ENCODE measurements at regions not wholly inside any gene's neighbourhood (a gene's known extent, or its start where the extent isn't known, plus 50 kb on each side); places are given as distances from the start of the nearest gene placed in this dataset.

- POLR2A ChIA-PET: no interaction called here
- CTCF ChIA-PET: no interaction called here
- no peak for DNase-seq (ENCODE audit: extremely low spot score)
- no peak for TF ChIP-seq CTCF (IDR thresholded peaks at IDR 0.05; ENCODE audit: control extremely low read depth, extremely low read depth, low read depth, missing control alignments)
Observed at GRCh38 chr5:164593982-164594381, 1088.6 kb downstream of the MAT2B start.

GRCh38 chr5:164597293-164597900 is 1092.0 kb downstream of the MAT2B start:
- ChIA-PET POLR2A (no interaction called here), CTCF (interaction anchor here (0.7 to 1.7 kb wide), 2 partner anchors 9 to 18 kb away, joined by 3 to 7 read pairs; no protein-coding TSS in a partner anchor)
- peak; percentile 17 for DNase-seq (ENCODE audit: extremely low spot score)

GRCh38 chr5:164600274-164600673 is 1094.9 kb downstream of the MAT2B start:
- POLR2A ChIA-PET: no interaction called here
- no peak for DNase-seq (ENCODE audit: extremely low spot score)
- TF ChIP-seq CTCF (IDR thresholded peaks at IDR 0.05; ENCODE audit: control extremely low read depth, extremely low read depth, low read depth, missing control alignments): no peak
- CTCF ChIA-PET: no interaction called here

More at GRCh38 chr5:164597293-164597900, 1092.0 kb downstream of the MAT2B start:
- peak; percentile 52 for TF ChIP-seq CTCF (IDR thresholded peaks at IDR 0.05; ENCODE audit: control extremely low read depth, extremely low read depth, low read depth, missing control alignments)

GRCh38 chr5:164600929-164601535 is 1095.6 kb downstream of the MAT2B start:
- TF ChIP-seq CTCF (IDR thresholded peaks at IDR 0.05; ENCODE audit: control extremely low read depth, extremely low read depth, low read depth, missing control alignments): no peak
- POLR2A ChIA-PET: no interaction called here
- no peak for DNase-seq (ENCODE audit: extremely low spot score)
- CTCF ChIA-PET: interaction anchor here (1.1 kb wide), 1 partner anchor 72 kb away, joined by 3 read pairs; no protein-coding TSS in a partner anchor

GRCh38 chr5:164608507-164608906 is 1103.1 kb downstream of the MAT2B start:
- DNase-seq (ENCODE audit: extremely low spot score): no peak
- ChIA-PET CTCF (no interaction called here), POLR2A (no interaction called here)
- no peak for TF ChIP-seq CTCF (IDR thresholded peaks at IDR 0.05; ENCODE audit: control extremely low read depth, extremely low read depth, low read depth, missing control alignments)

- ChIA-PET POLR2A (no interaction called here), CTCF (no interaction called here)
- DNase-seq (ENCODE audit: extremely low spot score): no peak
- no peak for TF ChIP-seq CTCF (IDR thresholded peaks at IDR 0.05; ENCODE audit: control extremely low read depth, extremely low read depth, low read depth, missing control alignments)
Observed at GRCh38 chr5:164610374-164610773, 1105.0 kb downstream of the MAT2B start.

All from GM10248 (cell line).